A673 (cell line): ENCODE measurements at regions not wholly inside any gene's neighbourhood (a gene's known extent, or its start where the extent isn't known, plus 50 kb on each side); places are given as distances from the start of the nearest gene placed in this dataset.

Source experiments
- EZH2 ChIP-seq: fragments of 200-600 bp; sonication (generic); IDR thresholded peaks from 2 replicates; pipeline ENCODE4 v1.6.1; 2017; ENCODE audit warnings: borderline replicate concordance, low read depth, mild to moderate bottlenecking, mixed read lengths, antibody characterized with exemption, low read length; ENCODE audit not compliant: poor library complexity, severe bottlenecking
- TF ChIP-seq, protein P1 (sequence below): fragments of 300-800, 200-600 bp; sonication (generic); conservative IDR thresholded peaks from 2 replicates; pipeline ENCODE4 v1.5.1; 2017; ENCODE audit warnings: low read depth, mild to moderate bottlenecking, antibody characterized with exemption, low read length, moderate library complexity, mixed read lengths

DNA sequence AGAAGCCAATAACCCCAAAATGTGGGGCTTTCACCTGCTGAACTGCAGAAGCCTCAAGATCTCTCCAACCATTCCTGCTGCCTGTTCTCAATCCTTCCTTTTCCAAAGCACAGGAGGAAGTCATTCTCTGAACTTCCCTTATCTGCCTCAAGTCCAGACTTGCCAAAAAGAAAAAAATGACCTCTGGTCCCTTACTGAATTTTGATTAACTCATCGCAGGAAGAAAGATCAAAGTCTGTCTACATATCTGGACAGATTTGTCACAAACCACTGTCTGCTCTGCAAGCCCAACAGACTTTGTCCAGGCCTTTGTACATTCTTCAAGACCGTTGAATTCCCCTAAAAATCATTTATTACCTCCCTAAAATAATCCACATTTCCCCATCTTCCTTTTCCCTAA lies 126.5 kb upstream of the NBEA start:
- TF ChIP-seq, protein P1, sequence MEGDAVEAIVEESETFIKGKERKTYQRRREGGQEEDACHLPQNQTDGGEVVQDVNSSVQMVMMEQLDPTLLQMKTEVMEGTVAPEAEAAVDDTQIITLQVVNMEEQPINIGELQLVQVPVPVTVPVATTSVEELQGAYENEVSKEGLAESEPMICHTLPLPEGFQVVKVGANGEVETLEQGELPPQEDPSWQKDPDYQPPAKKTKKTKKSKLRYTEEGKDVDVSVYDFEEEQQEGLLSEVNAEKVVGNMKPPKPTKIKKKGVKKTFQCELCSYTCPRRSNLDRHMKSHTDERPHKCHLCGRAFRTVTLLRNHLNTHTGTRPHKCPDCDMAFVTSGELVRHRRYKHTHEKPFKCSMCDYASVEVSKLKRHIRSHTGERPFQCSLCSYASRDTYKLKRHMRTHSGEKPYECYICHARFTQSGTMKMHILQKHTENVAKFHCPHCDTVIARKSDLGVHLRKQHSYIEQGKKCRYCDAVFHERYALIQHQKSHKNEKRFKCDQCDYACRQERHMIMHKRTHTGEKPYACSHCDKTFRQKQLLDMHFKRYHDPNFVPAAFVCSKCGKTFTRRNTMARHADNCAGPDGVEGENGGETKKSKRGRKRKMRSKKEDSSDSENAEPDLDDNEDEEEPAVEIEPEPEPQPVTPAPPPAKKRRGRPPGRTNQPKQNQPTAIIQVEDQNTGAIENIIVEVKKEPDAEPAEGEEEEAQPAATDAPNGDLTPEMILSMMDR, result no peak
- no peak for TF ChIP-seq EZH2
